Gastrocnemius medialis (tissue), 4 donors: ENCODE measurements at regions not wholly inside any gene's neighbourhood (a gene's known extent, or its start where the extent isn't known, plus 50 kb on each side); places are given as distances from the start of the nearest gene placed in this dataset.

Source experiments
- CTCF ChIP-seq, 5 experiments: fragments of 450-650 bp in 3 of 5; fragments of 200-600 bp in 2 of 5; sonication (generic) in 2 of 5; IDR thresholded peaks in 4 of 5; conservative IDR thresholded peaks in 1 of 5; 1 replicate in 4 of 5; 2 replicates in 1 of 5; pipeline ENCODE4 v1.5.1; 2016 to 2019; ENCODE audit warnings: antibody characterized with exemption in 5 of 5, mild to moderate bottlenecking in 3 of 5, moderate library complexity in 3 of 5
- POLR2A ChIP-seq, 2 donors: fragments of 450-650 bp; IDR thresholded peaks; one replicate each; pipeline ENCODE4 v1.6.1; 2017; ENCODE audit warnings: antibody characterized with exemption in 2 of 2, mild to moderate bottlenecking in 2 of 2, moderate library complexity in 2 of 2

- TF ChIP-seq CTCF (IDR thresholded peaks at IDR 0.05 in 4 of 5, conservative IDR thresholded peaks at IDR 0.05 in 1 of 5) (no peak), POLR2A (IDR thresholded peaks at IDR 0.05) (no peak)
These were observed 1057.5 kb downstream of the SORCS3 start for GRCh38 chr10:105698592-105698991.
